Upper lobe of right lung (tissue), 1 donor: ENCODE measurements at regions not wholly inside any gene's neighbourhood (a gene's known extent, or its start where the extent isn't known, plus 50 kb on each side); places are given as distances from the start of the nearest gene placed in this dataset.

Experiments used
- ATAC-seq: fragments of 200-7000 bp; cut with Tn5 transposase; one replicate; pipeline ENCODE4 v1.9.1; 2020; ENCODE audit warnings: mild to moderate bottlenecking, moderate library complexity
- DNase-seq: peaks from one replicate; pipeline ENCODE4 v3.0.0-alpha.2; 2020
- H3K27ac ChIP-seq: fragments of 200-600 bp; one replicate; pipeline ENCODE4 v1.8.0; 2022
- H3K27me3 ChIP-seq: fragments of 200-600 bp; one replicate; pipeline ENCODE4 v1.8.0; 2022; ENCODE audit warnings: mild to moderate bottlenecking
- H3K36me3 ChIP-seq: fragments of 200-600 bp; one replicate; pipeline ENCODE4 v1.8.0; 2022
- H3K4me1 ChIP-seq: fragments of 200-600 bp; one replicate; pipeline ENCODE4 v1.8.0; 2022
- H3K4me3 ChIP-seq: fragments of 200-600 bp; one replicate; pipeline ENCODE4 v1.8.0; 2022; ENCODE audit warnings: mild to moderate bottlenecking
- H3K9me3 ChIP-seq: fragments of 200-600 bp; one replicate; pipeline ENCODE4 v1.8.0; 2022
- intact Hi-C: fragments of 100-400 bp; cut with DNase I; formaldehyde crosslinking; loops from one replicate; pipeline ENCODE4 v1.11.0; 2022
- TF ChIP-seq, protein P1 (sequence below): fragments of 200-600 bp; IDR thresholded peaks from one replicate; pipeline ENCODE4 v1.8.0; 2022; ENCODE audit warnings: antibody characterized with exemption
- donor health status: DM: no; HTN: yes; CAD: no; lungs with severe emphysema.

DNA sequence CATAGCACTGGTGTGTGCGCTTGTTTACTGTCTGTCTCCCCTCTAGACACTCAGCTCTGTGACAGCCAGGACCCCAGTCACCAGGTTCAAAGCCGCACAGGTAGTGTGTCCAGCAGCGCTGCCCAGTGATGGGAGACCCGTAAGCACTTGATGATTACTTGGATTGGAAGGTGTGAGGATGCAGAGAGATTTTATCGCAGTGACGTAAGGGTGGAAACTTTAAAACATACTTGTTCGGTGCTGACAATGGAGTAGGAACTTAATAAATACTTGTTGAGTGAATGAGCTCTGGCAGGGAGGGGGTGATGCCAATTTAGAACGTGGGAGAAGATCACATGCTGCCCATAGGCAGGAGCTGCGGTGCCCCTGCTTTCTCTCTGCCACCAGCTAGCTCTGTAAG, 99.2 kb upstream of the PITX1 start:
- H3K27me3 ChIP-seq, result no peaks in the 10 kb centered on the region
- no peak overlapping the region for H3K4me3 ChIP-seq
- H3K36me3 ChIP-seq, result no peaks in the 10 kb centered on the region
- peaks cover 4% of the 10 kb centered on the region for H3K4me1 ChIP-seq
- no peak for ATAC-seq
- DNase-seq, result no peak
- TF ChIP-seq, protein P1, sequence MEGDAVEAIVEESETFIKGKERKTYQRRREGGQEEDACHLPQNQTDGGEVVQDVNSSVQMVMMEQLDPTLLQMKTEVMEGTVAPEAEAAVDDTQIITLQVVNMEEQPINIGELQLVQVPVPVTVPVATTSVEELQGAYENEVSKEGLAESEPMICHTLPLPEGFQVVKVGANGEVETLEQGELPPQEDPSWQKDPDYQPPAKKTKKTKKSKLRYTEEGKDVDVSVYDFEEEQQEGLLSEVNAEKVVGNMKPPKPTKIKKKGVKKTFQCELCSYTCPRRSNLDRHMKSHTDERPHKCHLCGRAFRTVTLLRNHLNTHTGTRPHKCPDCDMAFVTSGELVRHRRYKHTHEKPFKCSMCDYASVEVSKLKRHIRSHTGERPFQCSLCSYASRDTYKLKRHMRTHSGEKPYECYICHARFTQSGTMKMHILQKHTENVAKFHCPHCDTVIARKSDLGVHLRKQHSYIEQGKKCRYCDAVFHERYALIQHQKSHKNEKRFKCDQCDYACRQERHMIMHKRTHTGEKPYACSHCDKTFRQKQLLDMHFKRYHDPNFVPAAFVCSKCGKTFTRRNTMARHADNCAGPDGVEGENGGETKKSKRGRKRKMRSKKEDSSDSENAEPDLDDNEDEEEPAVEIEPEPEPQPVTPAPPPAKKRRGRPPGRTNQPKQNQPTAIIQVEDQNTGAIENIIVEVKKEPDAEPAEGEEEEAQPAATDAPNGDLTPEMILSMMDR, result no peak
- H3K27ac ChIP-seq, result no peak overlapping the region
- no peaks in the 10 kb centered on the region for H3K9me3 ChIP-seq
- intact Hi-C loops, result no loop called here

DNA sequence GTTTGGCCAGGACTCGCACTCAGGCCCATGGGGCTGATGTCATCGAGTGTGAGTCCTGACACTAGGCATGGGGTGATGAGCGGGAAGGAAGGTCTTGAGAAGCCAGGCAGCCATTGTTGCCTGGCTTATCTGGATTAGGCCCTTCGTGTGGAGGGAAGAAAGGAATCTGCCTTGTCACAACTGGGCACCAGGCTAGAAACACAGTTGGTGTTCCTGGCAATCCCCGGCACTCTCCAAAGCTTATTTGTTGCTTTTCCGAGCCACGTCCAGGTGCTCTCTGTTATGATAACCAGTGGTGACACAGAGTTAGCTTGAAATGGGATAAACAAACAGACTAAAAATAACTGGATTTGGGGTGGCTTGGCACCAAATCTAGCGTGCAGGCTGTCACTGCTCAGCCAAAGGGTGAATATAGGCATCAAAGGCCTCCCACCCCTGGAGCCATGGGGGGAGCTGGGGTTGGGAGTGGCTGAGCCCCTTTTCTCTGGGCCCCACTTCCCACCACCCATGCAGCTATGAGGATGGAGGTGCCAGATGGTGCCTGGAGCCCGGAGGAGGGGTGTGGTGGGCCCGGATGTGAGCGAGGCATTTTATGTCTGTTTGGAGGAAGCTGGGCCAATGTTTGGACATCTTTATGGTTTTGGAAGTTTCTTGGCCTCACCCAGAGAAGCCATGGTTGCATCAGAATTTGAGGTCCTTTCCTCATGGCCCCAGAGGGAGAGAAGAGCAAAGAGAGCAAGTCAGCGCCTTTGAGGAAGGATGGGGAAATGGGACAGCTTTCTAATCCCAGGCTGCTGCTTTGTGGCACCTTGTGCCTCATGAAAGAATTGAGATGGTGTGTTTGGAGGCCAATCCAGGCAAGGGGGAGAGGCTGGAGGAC, 98.0 kb upstream of the PITX1 start:
- TF ChIP-seq, protein P1, result no peak
- DNase-seq (no peak), ATAC-seq (peak; percentile 14)
- intact Hi-C loops, result no loop called here
- H3K9me3 ChIP-seq, result no peaks in the 10 kb centered on the region
- no peaks in the 10 kb centered on the region for H3K36me3 ChIP-seq
- H3K4me3 ChIP-seq, result no peak overlapping the region
- peaks cover 4% of the 10 kb centered on the region for H3K4me1 ChIP-seq
- no peaks in the 10 kb centered on the region for H3K27me3 ChIP-seq
- H3K27ac ChIP-seq, result no peak overlapping the region

DNA sequence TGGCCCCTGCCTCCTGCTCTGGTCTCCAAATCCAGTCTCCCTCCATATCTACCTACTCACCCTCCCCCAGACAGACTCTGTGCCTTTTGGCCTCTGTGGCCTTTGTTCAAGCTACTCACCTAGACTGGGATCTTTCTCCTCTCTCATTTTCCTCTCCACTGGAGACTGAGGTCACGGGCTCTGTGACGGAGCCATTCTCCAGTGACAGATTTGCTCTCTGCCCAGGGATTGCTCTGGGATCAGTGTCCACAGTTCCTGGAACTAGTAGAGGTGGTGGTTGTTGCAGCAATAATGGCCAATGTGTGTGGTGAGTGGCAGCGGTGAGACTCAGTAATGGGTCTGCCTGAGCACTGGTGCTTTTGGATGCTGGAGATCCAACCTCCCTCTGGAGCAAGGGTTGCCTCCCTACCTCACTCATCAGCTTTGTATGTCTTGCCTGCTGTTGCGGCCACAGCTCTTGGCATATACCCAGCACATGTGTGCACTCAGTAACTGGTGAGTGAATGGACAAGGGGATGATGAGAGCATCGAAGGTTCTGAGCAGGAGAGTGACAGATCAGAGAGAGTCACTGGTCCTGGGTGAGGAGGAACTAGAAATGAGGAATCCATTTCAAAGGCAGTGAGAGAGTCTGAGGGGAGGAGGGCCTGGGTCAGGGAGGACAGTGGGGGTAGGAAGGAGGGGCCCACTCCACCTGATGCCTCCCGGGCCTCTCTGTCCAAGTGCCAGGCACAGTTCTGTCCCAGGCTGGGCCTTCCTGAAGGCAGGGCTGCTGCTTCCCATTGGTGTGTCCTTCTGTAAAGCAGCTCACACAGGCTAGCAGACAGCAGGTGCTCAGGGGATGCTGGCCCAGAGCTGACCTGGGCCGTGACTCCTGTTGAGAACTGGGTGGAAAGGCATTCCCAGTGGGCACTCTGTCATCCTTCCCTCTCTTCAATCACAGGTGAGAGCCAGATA, 96.5 kb upstream of the PITX1 start:
- intact Hi-C loops, result no loop called here
- TF ChIP-seq, protein P1, result no peak
- no peak for DNase-seq
- H3K27ac ChIP-seq, result no peak overlapping the region
- no peaks in the 10 kb centered on the region for H3K36me3 ChIP-seq
- no peaks in the 10 kb centered on the region for H3K27me3 ChIP-seq
- no peak for ATAC-seq
- H3K4me1 ChIP-seq, result peaks cover 4% of the 10 kb centered on the region
- H3K4me3 ChIP-seq, result no peak overlapping the region
- no peaks in the 10 kb centered on the region for H3K9me3 ChIP-seq

DNA sequence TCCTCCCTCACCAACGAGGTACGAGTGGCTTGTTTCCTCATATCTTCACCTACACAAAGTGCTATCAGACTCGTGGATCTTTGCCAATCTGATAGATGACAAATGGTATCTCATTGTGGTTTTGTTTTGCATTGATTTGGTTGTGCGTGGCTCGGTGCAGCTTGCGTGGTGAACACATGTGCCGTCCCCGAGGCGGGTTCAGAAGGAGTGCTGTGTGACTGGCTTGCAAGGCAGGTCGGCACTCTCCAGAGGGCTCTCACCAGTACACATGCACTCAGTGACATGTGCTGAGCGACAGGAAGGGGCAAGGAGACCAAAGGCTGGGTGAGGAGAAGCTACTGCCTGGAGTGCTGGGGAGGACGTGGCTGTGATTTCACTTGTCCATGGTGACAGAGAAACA, 95.3 kb upstream of the PITX1 start:
- Histone ChIP-seq H3K4me1 (no peaks in the 10 kb centered on the region), H3K27me3 (no peaks in the 10 kb centered on the region), H3K36me3 (no peaks in the 10 kb centered on the region), H3K4me3 (no peak overlapping the region), H3K9me3 (no peaks in the 10 kb centered on the region), H3K27ac (no peak overlapping the region)
- no peak for ATAC-seq
- DNase-seq, result no peak
- intact Hi-C loops, result no loop called here
- TF ChIP-seq, protein P1, result no peak

DNA sequence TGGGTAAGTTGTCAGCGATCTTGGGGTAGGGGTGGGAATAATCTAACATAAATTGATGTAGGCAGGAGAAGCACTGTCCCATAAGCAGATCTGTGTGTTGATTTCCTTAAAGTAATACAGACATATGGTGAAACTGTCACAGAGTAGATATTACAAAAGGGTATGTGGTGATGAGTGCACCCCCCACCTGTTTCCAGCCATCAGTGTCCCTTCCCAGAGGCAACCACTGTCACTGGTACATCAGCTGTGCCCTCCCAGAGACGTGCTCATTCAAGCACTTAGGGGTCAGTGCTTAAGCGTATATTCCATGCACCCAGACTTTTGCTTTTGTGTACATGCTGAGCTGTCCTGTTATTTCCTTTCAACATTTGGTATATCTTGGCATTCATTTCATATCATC, 94.3 kb upstream of the PITX1 start:
- no peak for DNase-seq
- no peaks in the 10 kb centered on the region for H3K27me3 ChIP-seq
- H3K4me1 ChIP-seq, result no peaks in the 10 kb centered on the region
- H3K27ac ChIP-seq, result no peak overlapping the region
- no peak for ATAC-seq
- H3K9me3 ChIP-seq, result no peaks in the 10 kb centered on the region
- H3K4me3 ChIP-seq, result no peak overlapping the region
- H3K36me3 ChIP-seq, result no peaks in the 10 kb centered on the region
- intact Hi-C loops, result no loop called here
- TF ChIP-seq, protein P1, result no peak
